ENCODE measurements at regions not wholly inside any gene's neighbourhood (a gene's known extent, or its start where the extent isn't known, plus 50 kb on each side); places are given as distances from the start of the nearest gene placed in this dataset.

- Histone ChIP-seq H3K27ac (ENCODE audit: low read depth in 1 of 2, low read length in 2 of 2) (no peak overlapping the region), H3K4me3 (ENCODE audit: low read length in 2 of 2) (no peak overlapping the region), H3K27me3 (ENCODE audit: control insufficient read depth in 1 of 2, insufficient read depth in 2 of 2, low read length in 1 of 2) (no peaks in the 10 kb centered on the region), H3K4me1 (ENCODE audit: control insufficient read depth in 1 of 2, insufficient read depth in 2 of 2, low read length in 2 of 2) (no peaks in the 10 kb centered on the region), H3K9me3 (ENCODE audit: control insufficient read depth, low read length) (no peaks in the 10 kb centered on the region), H3K36me3 (ENCODE audit: control insufficient read depth in 1 of 2, insufficient read depth in 2 of 2, low read length in 1 of 2) (no peaks in the 10 kb centered on the region)
- ATAC-seq (ENCODE audit: low FRiP score) (no peak), DNase-seq (no peak)
- 1 to 9% methylated on average over 3 of the region's 3 CpGs for WGBS, 2 donors
- intact Hi-C loops (cut with DNase I) = no loop called here
Measured at GRCh38 chr4:20490734-20491133, 209.5 kb upstream of the PACRGL start.

- DNase-seq (no peak), ATAC-seq (ENCODE audit: low FRiP score) (no peak)
- 85 to 91% methylated on average over 1 of the region's 1 CpG for WGBS, 2 donors
- Histone ChIP-seq H3K4me1 (ENCODE audit: control insufficient read depth in 1 of 2, insufficient read depth in 2 of 2, low read length in 2 of 2) (no peaks in the 10 kb centered on the region), H3K4me3 (ENCODE audit: low read length in 2 of 2) (no peak overlapping the region), H3K27me3 (ENCODE audit: control insufficient read depth in 1 of 2, insufficient read depth in 2 of 2, low read length in 1 of 2) (no peaks in the 10 kb centered on the region), H3K9me3 (ENCODE audit: control insufficient read depth, low read length) (no peaks in the 10 kb centered on the region), H3K36me3 (ENCODE audit: control insufficient read depth in 1 of 2, insufficient read depth in 2 of 2, low read length in 1 of 2) (no peaks in the 10 kb centered on the region), H3K27ac (ENCODE audit: low read depth in 1 of 2, low read length in 2 of 2) (no peak overlapping the region)
- intact Hi-C loops (cut with DNase I) = no loop called here
Measured at GRCh38 chr4:20493761-20494353, 206.4 kb upstream of the PACRGL start.

- 98% methylated on average over 1 of the region's 1 CpG for WGBS, 2 donors
Measured at GRCh38 chr4:20496068-20496467, 204.2 kb upstream of the PACRGL start.

GRCh38 chr4:20504146-20504545 lies 196.1 kb upstream of the PACRGL start:
- no peaks in the 10 kb centered on the region for H3K4me1 ChIP-seq (ENCODE audit: control insufficient read depth in 1 of 2, insufficient read depth in 2 of 2, low read length in 2 of 2)

More at GRCh38 chr4:20496068-20496467, 204.2 kb upstream of the PACRGL start:
- intact Hi-C loops (cut with DNase I) = no loop called here
- DNase-seq (no peak), ATAC-seq (ENCODE audit: low FRiP score) (no peak)
- H3K27me3 ChIP-seq (ENCODE audit: control insufficient read depth in 1 of 2, insufficient read depth in 2 of 2, low read length in 1 of 2) = no peaks in the 10 kb centered on the region
- H3K4me3 ChIP-seq (ENCODE audit: low read length in 2 of 2) = no peak overlapping the region
- H3K4me1 ChIP-seq (ENCODE audit: control insufficient read depth in 1 of 2, insufficient read depth in 2 of 2, low read length in 2 of 2) = no peaks in the 10 kb centered on the region
- no peaks in the 10 kb centered on the region for H3K36me3 ChIP-seq (ENCODE audit: control insufficient read depth in 1 of 2, insufficient read depth in 2 of 2, low read length in 1 of 2)
- H3K9me3 ChIP-seq (ENCODE audit: control insufficient read depth, low read length) = no peaks in the 10 kb centered on the region
- no peak overlapping the region for H3K27ac ChIP-seq (ENCODE audit: low read depth in 1 of 2, low read length in 2 of 2)

GRCh38 chr4:20505927-20506326 lies 194.3 kb upstream of the PACRGL start:
- Histone ChIP-seq H3K4me1 (ENCODE audit: control insufficient read depth in 1 of 2, insufficient read depth in 2 of 2, low read length in 2 of 2) (no peaks in the 10 kb centered on the region), H3K9me3 (ENCODE audit: control insufficient read depth, low read length) (no peaks in the 10 kb centered on the region), H3K27me3 (ENCODE audit: control insufficient read depth in 1 of 2, insufficient read depth in 2 of 2, low read length in 1 of 2) (no peaks in the 10 kb centered on the region), H3K27ac (ENCODE audit: low read depth in 1 of 2, low read length in 2 of 2) (no peak overlapping the region), H3K36me3 (ENCODE audit: control insufficient read depth in 1 of 2, insufficient read depth in 2 of 2, low read length in 1 of 2) (no peaks in the 10 kb centered on the region), H3K4me3 (ENCODE audit: low read length in 2 of 2) (no peak overlapping the region)
- 69 to 77% methylated on average over 1 of the region's 1 CpG for WGBS, 2 donors
- intact Hi-C loops (cut with DNase I) = no loop called here
- DNase-seq (no peak), ATAC-seq (ENCODE audit: low FRiP score) (no peak)

More at GRCh38 chr4:20504146-20504545, 196.1 kb upstream of the PACRGL start:
- WGBS, 2 donors = 75 to 78% methylated on average over 3 of the region's 3 CpGs
- no peaks in the 10 kb centered on the region for H3K27me3 ChIP-seq (ENCODE audit: control insufficient read depth in 1 of 2, insufficient read depth in 2 of 2, low read length in 1 of 2)
- H3K36me3 ChIP-seq (ENCODE audit: control insufficient read depth in 1 of 2, insufficient read depth in 2 of 2, low read length in 1 of 2) = no peaks in the 10 kb centered on the region
- H3K27ac ChIP-seq (ENCODE audit: low read depth in 1 of 2, low read length in 2 of 2) = no peak overlapping the region
- H3K4me3 ChIP-seq (ENCODE audit: low read length in 2 of 2) = no peak overlapping the region
- H3K9me3 ChIP-seq (ENCODE audit: control insufficient read depth, low read length) = no peaks in the 10 kb centered on the region
- DNase-seq (no peak), ATAC-seq (ENCODE audit: low FRiP score) (no peak)
- intact Hi-C loops (cut with DNase I) = no loop called here

- ATAC-seq (ENCODE audit: low FRiP score) (no peak), DNase-seq (no peak)
- intact Hi-C loops (cut with DNase I) = no loop called here
- Histone ChIP-seq H3K9me3 (ENCODE audit: control insufficient read depth, low read length) (no peaks in the 10 kb centered on the region), H3K27me3 (ENCODE audit: control insufficient read depth in 1 of 2, insufficient read depth in 2 of 2, low read length in 1 of 2) (no peaks in the 10 kb centered on the region), H3K4me1 (ENCODE audit: control insufficient read depth in 1 of 2, insufficient read depth in 2 of 2, low read length in 2 of 2) (no peaks in the 10 kb centered on the region), H3K36me3 (ENCODE audit: control insufficient read depth in 1 of 2, insufficient read depth in 2 of 2, low read length in 1 of 2) (no peaks in the 10 kb centered on the region), H3K27ac (ENCODE audit: low read depth in 1 of 2, low read length in 2 of 2) (no peak overlapping the region), H3K4me3 (ENCODE audit: low read length in 2 of 2) (no peak overlapping the region)
- 66 to 68% methylated on average over 2 of the region's 2 CpGs for WGBS, 2 donors
Measured at GRCh38 chr4:20506827-20507226, 193.4 kb upstream of the PACRGL start.

GRCh38 chr4:20509315-20509714 lies 190.9 kb upstream of the PACRGL start:
- WGBS, 2 donors = 87 to 89% methylated on average over 2 of the region's 2 CpGs
- Histone ChIP-seq H3K36me3 (ENCODE audit: control insufficient read depth in 1 of 2, insufficient read depth in 2 of 2, low read length in 1 of 2) (no peaks in the 10 kb centered on the region), H3K4me3 (ENCODE audit: low read length in 2 of 2) (no peak overlapping the region), H3K4me1 (ENCODE audit: control insufficient read depth in 1 of 2, insufficient read depth in 2 of 2, low read length in 2 of 2) (no peaks in the 10 kb centered on the region), H3K9me3 (ENCODE audit: control insufficient read depth, low read length) (no peaks in the 10 kb centered on the region), H3K27me3 (ENCODE audit: control insufficient read depth in 1 of 2, insufficient read depth in 2 of 2, low read length in 1 of 2) (no peaks in the 10 kb centered on the region), H3K27ac (ENCODE audit: low read depth in 1 of 2, low read length in 2 of 2) (no peak overlapping the region)
- DNase-seq = no peak
- ATAC-seq (ENCODE audit: low FRiP score) = no peak
- intact Hi-C loops (cut with DNase I) = no loop called here

GRCh38 chr4:20512033-20512792 lies 188.0 kb upstream of the PACRGL start:
- Histone ChIP-seq H3K9me3 (ENCODE audit: control insufficient read depth, low read length) (no peaks in the 10 kb centered on the region), H3K4me1 (ENCODE audit: control insufficient read depth in 1 of 2, insufficient read depth in 2 of 2, low read length in 2 of 2) (no peaks in the 10 kb centered on the region), H3K4me3 (ENCODE audit: low read length in 2 of 2) (no peak overlapping the region), H3K36me3 (ENCODE audit: control insufficient read depth in 1 of 2, insufficient read depth in 2 of 2, low read length in 1 of 2) (no peaks in the 10 kb centered on the region), H3K27ac (ENCODE audit: low read depth in 1 of 2, low read length in 2 of 2) (peak overlapping the region in 1 of 2 donors; percentile 14), H3K27me3 (ENCODE audit: control insufficient read depth in 1 of 2, insufficient read depth in 2 of 2, low read length in 1 of 2) (no peaks in the 10 kb centered on the region)
- ATAC-seq (ENCODE audit: low FRiP score) (no peak), DNase-seq (no peak)
- WGBS, 2 donors = 8 to 21% methylated on average over 7 of the region's 7 CpGs
- intact Hi-C loops (cut with DNase I) = no loop called here

- ATAC-seq (ENCODE audit: low FRiP score) (no peak), DNase-seq (no peak)
- Histone ChIP-seq H3K36me3 (ENCODE audit: control insufficient read depth in 1 of 2, insufficient read depth in 2 of 2, low read length in 1 of 2) (no peaks in the 10 kb centered on the region), H3K4me1 (ENCODE audit: control insufficient read depth in 1 of 2, insufficient read depth in 2 of 2, low read length in 2 of 2) (no peaks in the 10 kb centered on the region), H3K27ac (ENCODE audit: low read depth in 1 of 2, low read length in 2 of 2) (no peak overlapping the region), H3K27me3 (ENCODE audit: control insufficient read depth in 1 of 2, insufficient read depth in 2 of 2, low read length in 1 of 2) (no peaks in the 10 kb centered on the region), H3K4me3 (ENCODE audit: low read length in 2 of 2) (no peak overlapping the region), H3K9me3 (ENCODE audit: control insufficient read depth, low read length) (no peaks in the 10 kb centered on the region)
- intact Hi-C loops (cut with DNase I) = no loop called here
- WGBS, 2 donors = 59 to 73% methylated on average over 5 of the region's 5 CpGs
Measured at GRCh38 chr4:20512985-20513384, 187.3 kb upstream of the PACRGL start.
